ENCODE measurements at regions not wholly inside any gene's neighbourhood (a gene's known extent, or its start where the extent isn't known, plus 50 kb on each side); places are given as distances from the start of the nearest gene placed in this dataset.

- no peaks in the 10 kb centered on the region for H3K36me3 Mint-ChIP-seq (ENCODE audit: low read depth)
- no peaks in the 10 kb centered on the region for H3K27me3 Mint-ChIP-seq
- DNase-seq: no peak
- H3K4me1 Mint-ChIP-seq: no peaks in the 10 kb centered on the region
- ChIA-PET POLR2A (no interaction called here), CTCF (no interaction called here)
- H3K27ac Mint-ChIP-seq: no peak overlapping the region
- H3K9me3 Mint-ChIP-seq: no peaks in the 10 kb centered on the region
- no peak overlapping the region for H3K4me3 Mint-ChIP-seq
Measured at GRCh38 chr16:73131156-73131862, 83.4 kb upstream of the ZFHX3 start.

GRCh38 chr16:73129455-73129854, 81.5 kb upstream of the ZFHX3 start:
- ChIA-PET POLR2A (no interaction called here), CTCF (no interaction called here)
- H3K4me1 Mint-ChIP-seq: no peaks in the 10 kb centered on the region
- H3K27ac Mint-ChIP-seq: no peak overlapping the region
- no peak overlapping the region for H3K4me3 Mint-ChIP-seq
- H3K36me3 Mint-ChIP-seq (ENCODE audit: low read depth): no peaks in the 10 kb centered on the region
- H3K27me3 Mint-ChIP-seq: no peaks in the 10 kb centered on the region
- no peaks in the 10 kb centered on the region for H3K9me3 Mint-ChIP-seq
- no peak for DNase-seq

GRCh38 chr16:73126525-73126853, 78.6 kb upstream of the ZFHX3 start:
- Mint-ChIP-seq H3K4me3 (no peak overlapping the region), H3K27me3 (no peaks in the 10 kb centered on the region), H3K9me3 (peaks cover 4% of the 10 kb centered on the region), H3K27ac (no peak overlapping the region), H3K4me1 (peaks cover 11% of the 10 kb centered on the region), H3K36me3 (ENCODE audit: low read depth) (no peaks in the 10 kb centered on the region)
- DNase-seq: no peak
- ChIA-PET POLR2A (no interaction called here), CTCF (no interaction called here)

- Mint-ChIP-seq H3K4me1 (peaks cover 11% of the 10 kb centered on the region), H3K9me3 (peaks cover 4% of the 10 kb centered on the region), H3K27me3 (no peaks in the 10 kb centered on the region), H3K4me3 (no peak overlapping the region), H3K27ac (no peak overlapping the region), H3K36me3 (ENCODE audit: low read depth) (no peaks in the 10 kb centered on the region)
- DNase-seq: no peak
- ChIA-PET POLR2A (no interaction called here), CTCF (no interaction called here)
Measured at GRCh38 chr16:73125850-73126524, 78.1 kb upstream of the ZFHX3 start.

GRCh38 chr16:73124665-73125375, 76.9 kb upstream of the ZFHX3 start:
- H3K27me3 Mint-ChIP-seq: no peaks in the 10 kb centered on the region
- H3K4me1 Mint-ChIP-seq: peaks cover 11% of the 10 kb centered on the region
- ChIA-PET POLR2A (no interaction called here), CTCF (no interaction called here)
- H3K27ac Mint-ChIP-seq: no peak overlapping the region
- no peak for DNase-seq
- no peaks in the 10 kb centered on the region for H3K36me3 Mint-ChIP-seq (ENCODE audit: low read depth)
- peaks cover 6% of the 10 kb centered on the region for H3K9me3 Mint-ChIP-seq
- no peak overlapping the region for H3K4me3 Mint-ChIP-seq

- ChIA-PET POLR2A (no interaction called here), CTCF (no interaction called here)
- H3K4me1 Mint-ChIP-seq: peaks cover 11% of the 10 kb centered on the region
- H3K36me3 Mint-ChIP-seq (ENCODE audit: low read depth): no peaks in the 10 kb centered on the region
- H3K27ac Mint-ChIP-seq: no peak overlapping the region
- H3K9me3 Mint-ChIP-seq: peaks cover 6% of the 10 kb centered on the region
- H3K4me3 Mint-ChIP-seq: no peak overlapping the region
- H3K27me3 Mint-ChIP-seq: no peaks in the 10 kb centered on the region
- no peak for DNase-seq
Measured at GRCh38 chr16:73124097-73124652, 76.2 kb upstream of the ZFHX3 start.

GRCh38 chr16:73122604-73123391, 74.9 kb upstream of the ZFHX3 start:
- H3K36me3 Mint-ChIP-seq (ENCODE audit: low read depth): no peaks in the 10 kb centered on the region
- CTCF ChIA-PET: no interaction called here
- peak overlapping the region; percentile 28 for H3K4me3 Mint-ChIP-seq
- H3K4me1 Mint-ChIP-seq: peaks cover 11% of the 10 kb centered on the region
- POLR2A ChIA-PET: no interaction called here
- H3K9me3 Mint-ChIP-seq: peaks cover 8% of the 10 kb centered on the region
- H3K27me3 Mint-ChIP-seq: no peaks in the 10 kb centered on the region
- DNase-seq: peak; percentile 43
- H3K27ac Mint-ChIP-seq: peak overlapping the region; percentile 88

GRCh38 chr16:73116576-73116975, 68.6 kb upstream of the ZFHX3 start:
- Mint-ChIP-seq H3K36me3 (ENCODE audit: low read depth) (no peaks in the 10 kb centered on the region), H3K9me3 (peaks cover 7% of the 10 kb centered on the region), H3K4me1 (no peaks in the 10 kb centered on the region), H3K27ac (no peak overlapping the region), H3K27me3 (no peaks in the 10 kb centered on the region), H3K4me3 (no peak overlapping the region)
- DNase-seq: no peak
- ChIA-PET POLR2A (no interaction called here), CTCF (no interaction called here)

GRCh38 chr16:73113336-73113735, 65.4 kb upstream of the ZFHX3 start:
- peaks cover 5% of the 10 kb centered on the region for H3K9me3 Mint-ChIP-seq
- no peaks in the 10 kb centered on the region for H3K4me1 Mint-ChIP-seq
- no peaks in the 10 kb centered on the region for H3K36me3 Mint-ChIP-seq (ENCODE audit: low read depth)
- ChIA-PET CTCF (no interaction called here), POLR2A (no interaction called here)
- no peak overlapping the region for H3K4me3 Mint-ChIP-seq
- no peak for DNase-seq
- no peaks in the 10 kb centered on the region for H3K27me3 Mint-ChIP-seq
- H3K27ac Mint-ChIP-seq: no peak overlapping the region

GRCh38 chr16:73108195-73108963, 60.5 kb upstream of the ZFHX3 start:
- POLR2A ChIA-PET: no interaction called here

GRCh38 chr16:73107371-73107770, 59.4 kb upstream of the ZFHX3 start:
- Mint-ChIP-seq H3K9me3 (no peaks in the 10 kb centered on the region), H3K36me3 (ENCODE audit: low read depth) (no peaks in the 10 kb centered on the region), H3K27me3 (no peaks in the 10 kb centered on the region), H3K4me1 (no peaks in the 10 kb centered on the region), H3K27ac (no peak overlapping the region), H3K4me3 (no peak overlapping the region)
- ChIA-PET POLR2A (no interaction called here), CTCF (no interaction called here)
- DNase-seq: no peak

More at GRCh38 chr16:73108195-73108963, 60.5 kb upstream of the ZFHX3 start:
- DNase-seq: no peak
- no peaks in the 10 kb centered on the region for H3K9me3 Mint-ChIP-seq
- no peaks in the 10 kb centered on the region for H3K27me3 Mint-ChIP-seq
- no peak overlapping the region for H3K4me3 Mint-ChIP-seq
- no peaks in the 10 kb centered on the region for H3K36me3 Mint-ChIP-seq (ENCODE audit: low read depth)
- CTCF ChIA-PET: no interaction called here
- no peak overlapping the region for H3K27ac Mint-ChIP-seq
- H3K4me1 Mint-ChIP-seq: no peaks in the 10 kb centered on the region

- Mint-ChIP-seq H3K27me3 (no peaks in the 10 kb centered on the region), H3K36me3 (ENCODE audit: low read depth) (no peaks in the 10 kb centered on the region), H3K4me3 (no peak overlapping the region), H3K9me3 (no peaks in the 10 kb centered on the region), H3K4me1 (no peaks in the 10 kb centered on the region), H3K27ac (no peak overlapping the region)
- POLR2A ChIA-PET: no interaction called here
- DNase-seq: no peak
- CTCF ChIA-PET: no interaction called here
Measured at GRCh38 chr16:73106329-73107034, 58.6 kb upstream of the ZFHX3 start.
